ENCODE measurements at regions not wholly inside any gene's neighbourhood (a gene's known extent, or its start where the extent isn't known, plus 50 kb on each side); places are given as distances from the start of the nearest gene placed in this dataset.

GRCh38 chr21:32216293-32216692 is 62.6 kb downstream of the MIS18A start:
- H3K36me3 ChIP-seq = no peaks in the 10 kb centered on the region
- H3K27me3 ChIP-seq = peaks cover 0 to 4% (median 0%) of the 10 kb centered on the region in 4 donors
- H3K4me1 ChIP-seq = peaks cover 0 to 10% (median 0%) of the 10 kb centered on the region in 3 donors
- no peaks in the 10 kb centered on the region for H3K9me3 ChIP-seq
- intact Hi-C loops (cut with DNase I) = no loop called here
- no peak overlapping the region for H3K27ac ChIP-seq
- no peak overlapping the region for H3K4me3 ChIP-seq
- no peak for DNase-seq
- TF ChIP-seq, protein P1, sequence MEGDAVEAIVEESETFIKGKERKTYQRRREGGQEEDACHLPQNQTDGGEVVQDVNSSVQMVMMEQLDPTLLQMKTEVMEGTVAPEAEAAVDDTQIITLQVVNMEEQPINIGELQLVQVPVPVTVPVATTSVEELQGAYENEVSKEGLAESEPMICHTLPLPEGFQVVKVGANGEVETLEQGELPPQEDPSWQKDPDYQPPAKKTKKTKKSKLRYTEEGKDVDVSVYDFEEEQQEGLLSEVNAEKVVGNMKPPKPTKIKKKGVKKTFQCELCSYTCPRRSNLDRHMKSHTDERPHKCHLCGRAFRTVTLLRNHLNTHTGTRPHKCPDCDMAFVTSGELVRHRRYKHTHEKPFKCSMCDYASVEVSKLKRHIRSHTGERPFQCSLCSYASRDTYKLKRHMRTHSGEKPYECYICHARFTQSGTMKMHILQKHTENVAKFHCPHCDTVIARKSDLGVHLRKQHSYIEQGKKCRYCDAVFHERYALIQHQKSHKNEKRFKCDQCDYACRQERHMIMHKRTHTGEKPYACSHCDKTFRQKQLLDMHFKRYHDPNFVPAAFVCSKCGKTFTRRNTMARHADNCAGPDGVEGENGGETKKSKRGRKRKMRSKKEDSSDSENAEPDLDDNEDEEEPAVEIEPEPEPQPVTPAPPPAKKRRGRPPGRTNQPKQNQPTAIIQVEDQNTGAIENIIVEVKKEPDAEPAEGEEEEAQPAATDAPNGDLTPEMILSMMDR (IDR thresholded peaks at IDR 0.05) = no peak
- TF ChIP-seq POLR2A (IDR thresholded peaks at IDR 0.05) = no peak

GRCh38 chr21:32215306-32215685 is 63.6 kb downstream of the MIS18A start:
- DNase-seq = no peak
- 37 to 48% methylated on average over 4 to 5 of the region's 5 CpGs for WGBS, 2 donors
- no peaks in the 10 kb centered on the region for H3K36me3 ChIP-seq
- peaks cover 0 to 10% (median 0%) of the 10 kb centered on the region in 3 donors for H3K4me1 ChIP-seq
- H3K9me3 ChIP-seq = no peaks in the 10 kb centered on the region
- peaks cover 0 to 4% (median 0%) of the 10 kb centered on the region in 4 donors for H3K27me3 ChIP-seq
- no peak overlapping the region for H3K4me3 ChIP-seq
- no peak overlapping the region for H3K27ac ChIP-seq
- intact Hi-C loops (cut with DNase I) = no loop called here
- TF ChIP-seq, protein P1 (IDR thresholded peaks at IDR 0.05) = no peak
- no peak for TF ChIP-seq POLR2A (IDR thresholded peaks at IDR 0.05)

DNA sequence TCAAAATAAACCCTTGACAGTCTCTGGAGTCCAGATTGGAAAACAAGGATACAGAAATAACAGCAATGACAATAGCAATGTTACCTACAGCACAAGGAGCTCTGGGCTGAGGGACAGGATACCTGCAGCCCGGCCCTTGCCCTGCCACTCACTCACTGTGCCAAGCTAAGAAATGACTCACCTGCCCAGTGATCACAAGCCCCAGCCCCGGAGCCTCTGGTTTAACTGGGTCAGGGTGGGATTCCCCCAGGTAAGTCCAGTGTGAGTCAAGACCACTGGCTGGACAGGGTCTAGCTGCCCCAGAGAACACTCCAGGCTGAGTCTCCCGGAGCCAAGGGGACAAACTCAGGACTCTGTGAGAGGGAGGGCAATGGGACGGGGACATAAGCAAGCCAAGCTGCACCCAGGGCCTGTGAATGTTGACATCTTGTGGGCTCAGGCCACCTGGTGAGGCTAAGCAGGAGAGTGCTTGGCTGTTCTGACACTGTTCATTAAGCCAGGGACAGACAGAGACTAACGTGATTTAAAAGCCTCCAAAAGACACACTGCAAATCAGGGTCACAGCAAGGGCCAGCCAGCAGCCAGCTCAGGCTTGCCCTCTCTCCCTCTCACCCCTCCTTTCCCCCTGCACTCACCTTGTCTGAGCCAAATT is 64.1 kb downstream of the MIS18A start:
- H3K4me3 ChIP-seq = no peak overlapping the region
- H3K27ac ChIP-seq = no peak overlapping the region
- no peak for TF ChIP-seq POLR2A (IDR thresholded peaks at IDR 0.05)
- peaks cover 0 to 4% (median 0%) of the 10 kb centered on the region in 4 donors for H3K27me3 ChIP-seq
- intact Hi-C loops (cut with DNase I) = no loop called here
- DNase-seq = no peak
- H3K36me3 ChIP-seq = no peaks in the 10 kb centered on the region
- 40 to 55% methylated on average over 3 to 4 of the region's 5 CpGs for WGBS, 2 donors
- no peaks in the 10 kb centered on the region for H3K9me3 ChIP-seq
- peaks cover 0 to 10% (median 0%) of the 10 kb centered on the region in 3 donors for H3K4me1 ChIP-seq

- H3K27ac ChIP-seq = no peak overlapping the region
- WGBS, 2 donors = 76 to 77% methylated on average over 4 of the region's 4 CpGs
- H3K9me3 ChIP-seq = no peaks in the 10 kb centered on the region
- no peak overlapping the region for H3K4me3 ChIP-seq
- no peak for TF ChIP-seq POLR2A (IDR thresholded peaks at IDR 0.05)
- TF ChIP-seq, protein P1 (IDR thresholded peaks at IDR 0.05) = no peak
- intact Hi-C loops (cut with DNase I) = no loop called here
- DNase-seq = no peak
- peaks cover 0 to 10% (median 0%) of the 10 kb centered on the region in 3 donors for H3K4me1 ChIP-seq
- no peaks in the 10 kb centered on the region for H3K36me3 ChIP-seq
- no peaks in the 10 kb centered on the region for H3K27me3 ChIP-seq
Observed at GRCh38 chr21:32212116-32212515, 66.7 kb downstream of the MIS18A start.

GRCh38 chr21:32211306-32211705 is 67.5 kb downstream of the MIS18A start:
- H3K4me1 ChIP-seq = peaks cover 0 to 10% (median 0%) of the 10 kb centered on the region in 3 donors
- no peak overlapping the region for H3K4me3 ChIP-seq
- H3K27ac ChIP-seq = no peak overlapping the region
- no peak for TF ChIP-seq POLR2A (IDR thresholded peaks at IDR 0.05)
- TF ChIP-seq, protein P1 (IDR thresholded peaks at IDR 0.05) = no peak
- no peaks in the 10 kb centered on the region for H3K9me3 ChIP-seq
- no peak for DNase-seq
- H3K27me3 ChIP-seq = no peaks in the 10 kb centered on the region
- H3K36me3 ChIP-seq = no peaks in the 10 kb centered on the region
- WGBS, 2 donors = 66% methylated on average over 2 to 3 of the region's 3 CpGs
- intact Hi-C loops (cut with DNase I) = no loop called here

DNA sequence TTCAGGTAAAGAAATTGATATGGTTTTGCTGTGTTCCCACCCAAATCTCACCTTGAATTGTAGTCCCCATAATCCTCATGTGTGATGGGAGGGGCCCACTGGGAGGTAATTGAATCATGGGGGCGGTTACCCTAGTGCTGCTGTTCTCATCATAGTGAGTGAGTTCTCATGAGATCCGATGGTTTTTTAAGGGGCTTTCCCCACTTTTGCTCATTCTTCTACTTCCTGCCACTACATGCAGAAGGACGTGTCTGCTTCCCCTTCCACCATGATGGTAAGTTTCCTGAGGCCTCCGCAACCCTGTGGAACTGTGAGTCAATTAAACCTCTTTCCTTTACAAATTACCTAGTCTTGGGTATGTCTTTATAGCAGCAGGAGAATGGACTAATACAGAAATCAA is 69.3 kb downstream of the MIS18A start:
- Histone ChIP-seq H3K4me1 (peaks cover 0 to 1% (median 0%) of the 10 kb centered on the region in 3 donors), H3K9me3 (no peaks in the 10 kb centered on the region), H3K36me3 (no peaks in the 10 kb centered on the region), H3K27me3 (no peaks in the 10 kb centered on the region), H3K4me3 (no peak overlapping the region), H3K27ac (no peak overlapping the region)
- intact Hi-C loops (cut with DNase I) = no loop called here
- no peak for DNase-seq
- TF ChIP-seq, protein P1 (IDR thresholded peaks at IDR 0.05) = no peak
- TF ChIP-seq POLR2A (IDR thresholded peaks at IDR 0.05) = no peak
- 66 to 70% methylated on average over 4 of the region's 4 CpGs for WGBS, 2 donors
